Esophagus muscularis mucosa (tissue), 3 donors: ENCODE measurements at regions not wholly inside any gene's neighbourhood (a gene's known extent, or its start where the extent isn't known, plus 50 kb on each side); places are given as distances from the start of the nearest gene placed in this dataset.

Experiments used
- CTCF ChIP-seq, 3 experiments: fragments of 200-600 bp in 2 of 3; fragments of 450-650 bp in 1 of 3; sonication (generic) in 2 of 3; IDR thresholded peaks; one replicate each; pipeline ENCODE4 v1.5.1; 2017 to 2019; ENCODE audit warnings: antibody characterized with exemption in 3 of 3, mild to moderate bottlenecking in 2 of 3, moderate library complexity in 1 of 3
- POLR2A ChIP-seq: fragments of 450-650 bp; IDR thresholded peaks from one replicate; pipeline ENCODE4 v1.6.1; 2017; ENCODE audit warnings: antibody characterized with exemption, moderate library complexity, mild to moderate bottlenecking, low read depth

GRCh38 chr1:228851618-228852017 is 116.3 kb downstream of the RHOU start:
- no peak for TF ChIP-seq CTCF (IDR thresholded peaks at IDR 0.05)
- TF ChIP-seq POLR2A, result no peak
